ENCODE measurements at regions not wholly inside any gene's neighbourhood (a gene's known extent, or its start where the extent isn't known, plus 50 kb on each side); places are given as distances from the start of the nearest gene placed in this dataset.

GRCh38 chr4:144572660-144573059, 73.3 kb upstream of the HHIP start:
- no peak overlapping the region for H3K4me3 Mint-ChIP-seq
- H4K8ac ChIP-seq (replicated peaks; ENCODE audit: insufficient read length, low read depth, low read length) = no peak overlapping the region
- no peaks in the 10 kb centered on the region for H3K9me3 ChIP-seq (ENCODE audit: control insufficient read depth, low read depth, low read length)
- H3K79me1 ChIP-seq (ENCODE audit: insufficient read depth, low read depth, low read length, poor library complexity, severe bottlenecking) = no peaks in the 10 kb centered on the region
- no peak overlapping the region for H2BK12ac ChIP-seq (ENCODE audit: insufficient read length, low read depth, low read length)
- TF ChIP-seq CTCF (conservative IDR thresholded peaks at IDR 0.05) = peak; percentile 61
- H3K27ac Mint-ChIP-seq = no peak overlapping the region
- no peak overlapping the region for H3K23ac ChIP-seq (ENCODE audit: insufficient read length, low read depth, low read length)
- H3K79me2 ChIP-seq (ENCODE audit: insufficient read depth, low read length) = no peaks in the 10 kb centered on the region
- H2BK120ac ChIP-seq (ENCODE audit: low read depth, low read length, poor library complexity, severe bottlenecking) = no peak overlapping the region
- no peaks in the 10 kb centered on the region for H3K9me3 Mint-ChIP-seq
- H3K27me3 Mint-ChIP-seq (ENCODE audit: low read depth) = no peaks in the 10 kb centered on the region
- no peak overlapping the region for H2AFZ ChIP-seq (ENCODE audit: low read length)
- H3K4me1 Mint-ChIP-seq = peaks cover 3 to 5% of the 10 kb centered on the region in 2 experiments; a peak in 2 of 4 replicates
- H3K23me2 ChIP-seq (ENCODE audit: insufficient read length, low read depth, low read length, poor library complexity, severe bottlenecking) = no peaks in the 10 kb centered on the region
- no peak overlapping the region for H2AK5ac ChIP-seq (ENCODE audit: insufficient read length, low read length)
- no CpG with 5 or more reads among the region's 7 CpGs for WGBS (ENCODE audit: extremely low coverage, insufficient read length, low lambda C conversion rate)
- H3K4me2 ChIP-seq (ENCODE audit: insufficient read depth, insufficient read length, low read length) = no peak overlapping the region
- no peak overlapping the region for H4K91ac ChIP-seq (ENCODE audit: insufficient read length, low read depth, low read length)
- H3K36me3 Mint-ChIP-seq (ENCODE audit: insufficient read depth in 1 of 3, low read depth in 3 of 3) = no peaks in the 10 kb centered on the region
- H4K5ac ChIP-seq (ENCODE audit: insufficient read length, low read depth, low read length) = no peak overlapping the region
- no peaks in the 10 kb centered on the region for H4K20me1 ChIP-seq (ENCODE audit: control insufficient read depth, insufficient read depth, insufficient read length)
- no peaks in the 10 kb centered on the region for H3K27me3 ChIP-seq (ENCODE audit: insufficient read depth, low read length)
- no peaks in the 10 kb centered on the region for H3K4me1 ChIP-seq (ENCODE audit: insufficient read depth, low read length)
- no peak overlapping the region for H3K4ac ChIP-seq (ENCODE audit: low read depth, low read length)
- H3K14ac ChIP-seq (ENCODE audit: insufficient read depth, low read length) = no peak overlapping the region
- no peak overlapping the region for H2BK15ac ChIP-seq (ENCODE audit: low read depth, low read length)
- peak; percentile 42 for DNase-seq
- H3K27ac ChIP-seq (ENCODE audit: insufficient read length, low read depth, low read length) = no peak overlapping the region
- H3K9ac ChIP-seq (ENCODE audit: extremely low read depth, insufficient read length, low read length) = no peak overlapping the region
- H3T11ph ChIP-seq (ENCODE audit: low read length) = no peak overlapping the region
- no peak overlapping the region for H2BK20ac ChIP-seq (ENCODE audit: low read depth, low read length, poor library complexity, severe bottlenecking)
- H2BK5ac ChIP-seq (ENCODE audit: insufficient read length, low read length) = no peak overlapping the region
- H3K56ac ChIP-seq (ENCODE audit: insufficient read length, low read depth, low read length) = no peak overlapping the region
- no peak overlapping the region for H3K18ac ChIP-seq (ENCODE audit: insufficient read length, low read depth, low read length)
